ENCODE measurements at regions not wholly inside any gene's neighbourhood (a gene's known extent, or its start where the extent isn't known, plus 50 kb on each side); places are given as distances from the start of the nearest gene placed in this dataset.

DNA sequence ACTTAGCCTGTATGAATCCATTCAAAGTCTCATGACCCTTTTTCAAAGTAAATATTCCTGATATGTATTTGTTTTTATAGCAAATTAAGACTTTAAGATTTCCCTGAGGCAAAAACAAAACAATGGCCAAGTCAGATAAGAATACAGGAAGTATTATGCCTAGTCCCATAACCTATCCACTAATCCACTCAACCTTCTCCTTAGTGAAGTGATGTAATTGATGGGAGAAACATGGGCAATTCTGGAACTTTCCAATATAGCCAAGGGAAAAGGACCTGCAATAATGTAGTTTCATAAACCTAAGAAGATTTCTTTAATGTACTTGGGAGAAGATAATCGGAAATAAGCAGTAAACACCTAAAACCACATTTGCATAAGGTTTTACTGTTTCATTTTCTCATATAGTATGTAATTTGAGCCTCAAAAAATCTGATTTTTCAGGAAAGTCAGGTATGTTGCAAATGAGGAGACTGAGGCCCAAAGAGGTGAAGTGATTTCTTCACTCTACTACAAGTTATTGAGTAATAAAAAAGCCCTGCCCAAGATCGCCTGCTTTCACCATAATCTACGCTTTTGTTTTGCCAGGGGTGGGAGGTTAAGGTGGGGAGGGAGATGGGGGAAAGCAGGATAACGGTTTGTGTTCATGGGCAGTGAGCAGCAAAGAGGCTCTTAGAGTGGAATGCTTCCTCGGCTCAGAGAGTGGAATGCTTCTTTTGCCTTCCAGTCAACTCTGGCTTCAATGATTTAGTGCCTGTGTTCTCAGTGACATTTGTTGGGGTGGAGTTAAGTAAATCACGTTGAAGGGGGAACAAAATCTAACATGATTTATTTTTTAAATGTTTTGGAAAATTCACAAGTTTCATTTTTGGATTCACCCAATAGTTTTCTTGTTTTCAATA lies 95.0 kb upstream of the FNDC3B start:
- TF ChIP-seq SIN3A (IDR thresholded peaks at IDR 0.05; ENCODE audit: borderline replicate concordance, insufficient read depth, low read length) (no peak), POLR2AphosphoS5 (IDR thresholded peaks at IDR 0.05; ENCODE audit: low read depth, low read length) (no peak), REST (IDR thresholded peaks at IDR 0.05; ENCODE audit: insufficient read depth in 1 of 2, low read depth in 2 of 2, low read length in 2 of 2) (no peak), FOXP2 (optimal IDR thresholded peaks at IDR 0.05; ENCODE audit: borderline replicate concordance, extremely low read depth, extremely low read length, insufficient read depth) (no peak), TAF1 (IDR thresholded peaks at IDR 0.05; ENCODE audit: borderline replicate concordance, insufficient read depth, low read length) (no peak)

GRCh38 chr3:171948674-171949073 lies 90.7 kb upstream of the FNDC3B start:
- TF ChIP-seq POLR2AphosphoS5 (IDR thresholded peaks at IDR 0.05; ENCODE audit: low read depth, low read length) (no peak), SIN3A (IDR thresholded peaks at IDR 0.05; ENCODE audit: borderline replicate concordance, insufficient read depth, low read length) (no peak), FOXP2 (optimal IDR thresholded peaks at IDR 0.05; ENCODE audit: borderline replicate concordance, extremely low read depth, extremely low read length, insufficient read depth) (no peak), REST (IDR thresholded peaks at IDR 0.05; ENCODE audit: insufficient read depth in 1 of 2, low read depth in 2 of 2, low read length in 2 of 2) (no peak), TAF1 (IDR thresholded peaks at IDR 0.05; ENCODE audit: borderline replicate concordance, insufficient read depth, low read length) (no peak)

- no peak for TF ChIP-seq POLR2AphosphoS5 (IDR thresholded peaks at IDR 0.05; ENCODE audit: low read depth, low read length)
- no peak for TF ChIP-seq FOXP2 (optimal IDR thresholded peaks at IDR 0.05; ENCODE audit: borderline replicate concordance, extremely low read depth, extremely low read length, insufficient read depth)
- no peak for TF ChIP-seq TAF1 (IDR thresholded peaks at IDR 0.05; ENCODE audit: borderline replicate concordance, insufficient read depth, low read length)
- TF ChIP-seq SIN3A (IDR thresholded peaks at IDR 0.05; ENCODE audit: borderline replicate concordance, insufficient read depth, low read length): no peak
- no peak for TF ChIP-seq REST (IDR thresholded peaks at IDR 0.05; ENCODE audit: insufficient read depth in 1 of 2, low read depth in 2 of 2, low read length in 2 of 2)
These were observed 89.8 kb upstream of the FNDC3B start for GRCh38 chr3:171949554-171949953.

GRCh38 chr3:171950373-171950772 lies 89.0 kb upstream of the FNDC3B start:
- no peak for TF ChIP-seq REST (IDR thresholded peaks at IDR 0.05; ENCODE audit: insufficient read depth in 1 of 2, low read depth in 2 of 2, low read length in 2 of 2)

Data from PFSK-1 (cell line).